ENCODE measurements at regions not wholly inside any gene's neighbourhood (a gene's known extent, or its start where the extent isn't known, plus 50 kb on each side); places are given as distances from the start of the nearest gene placed in this dataset.

DNA sequence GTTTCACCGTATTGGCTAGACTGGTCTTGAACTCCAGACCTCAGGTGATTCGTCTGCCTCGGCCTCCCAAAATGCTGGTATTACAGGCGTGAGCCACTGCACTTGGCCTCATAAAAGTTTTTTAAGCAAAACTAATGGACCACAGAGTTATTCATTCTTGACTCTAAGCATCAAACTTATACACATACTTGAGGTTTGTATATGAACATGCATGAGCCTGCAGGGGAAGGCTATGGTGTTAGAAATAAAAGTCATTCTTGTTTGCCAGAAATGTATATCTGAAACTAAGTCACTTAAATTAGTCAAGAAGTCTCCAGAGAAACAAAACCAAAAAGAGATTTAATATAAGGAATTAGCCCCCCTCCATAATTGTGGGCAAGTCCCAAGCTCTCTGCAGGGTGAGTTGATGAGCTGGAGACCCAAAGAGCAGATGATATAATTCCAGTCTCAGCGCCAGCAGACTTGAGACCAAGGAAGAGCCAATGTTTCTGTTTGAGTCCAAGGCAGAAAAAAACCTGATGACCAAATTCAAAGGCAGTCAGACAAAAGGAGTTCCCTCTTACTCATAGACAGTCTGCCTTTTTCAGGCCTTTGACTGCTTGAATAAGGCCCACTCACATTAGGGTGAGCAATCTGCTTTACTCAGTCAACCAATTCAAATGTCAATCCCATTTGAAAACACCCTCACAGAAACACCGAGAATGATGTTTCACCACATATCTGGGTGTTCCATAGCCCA lies 69.0 kb upstream of the DSG1 start:
- DNase-seq, result no peak

DNA sequence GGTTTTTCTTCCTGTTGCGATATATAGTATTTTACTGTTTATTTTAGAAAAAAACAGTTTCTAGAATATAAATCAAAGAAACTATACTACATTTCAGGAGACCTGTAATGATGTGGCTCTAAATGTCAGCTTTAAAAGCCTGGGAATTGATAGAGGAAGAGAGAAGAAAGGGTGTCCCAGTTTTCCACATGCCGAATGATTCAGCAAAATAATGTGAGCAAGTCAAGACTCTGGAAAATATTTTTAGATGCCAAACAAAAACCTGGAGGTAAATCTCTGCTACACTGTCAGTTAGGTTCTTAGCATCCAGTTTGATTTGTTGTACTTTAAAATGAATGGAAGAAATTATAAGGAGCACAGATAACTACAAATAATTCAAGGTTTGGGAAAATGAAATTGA lies 67.1 kb upstream of the DSG1 start:
- no peak for DNase-seq

DNA sequence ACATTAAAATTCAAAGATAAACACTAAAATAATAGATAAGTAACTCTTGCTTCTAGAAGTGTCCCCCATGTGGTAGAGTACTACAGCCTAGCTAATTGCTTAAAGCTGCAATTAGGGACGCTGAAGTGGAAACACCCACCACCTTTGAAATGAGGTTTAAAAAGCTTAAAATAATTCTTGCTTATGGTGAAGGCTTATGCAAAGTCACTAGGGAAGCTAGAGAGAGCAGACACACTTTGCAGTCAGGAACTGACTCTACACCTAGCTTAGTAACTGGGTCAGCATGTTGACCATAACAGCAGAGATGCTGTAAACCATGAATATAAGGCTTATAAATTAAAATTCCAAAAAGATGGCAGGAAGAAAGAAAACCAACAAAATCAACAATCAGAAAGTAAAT lies 65.4 kb upstream of the DSG1 start:
- DNase-seq, result no peak

DNA sequence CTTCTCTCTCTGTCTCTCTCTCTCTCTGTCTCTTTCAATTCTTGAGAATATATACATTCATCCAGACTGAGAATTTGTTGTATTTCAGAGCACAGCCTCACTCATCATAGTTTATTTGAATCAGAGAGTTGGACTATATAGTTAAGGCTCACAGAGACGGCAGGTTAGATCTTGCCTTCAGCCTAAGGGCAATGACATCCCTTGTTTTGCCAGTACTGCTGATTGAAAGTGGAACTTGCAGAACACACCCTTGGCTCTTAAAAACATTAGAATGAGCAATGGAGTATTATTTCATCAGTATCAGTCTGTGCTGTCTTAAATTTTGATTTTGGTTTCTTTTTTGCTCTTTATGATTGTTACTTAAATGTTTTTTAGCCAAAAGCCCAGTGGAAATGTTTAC lies 62.0 kb upstream of the DSG1 start:
- no peak for DNase-seq

DNA sequence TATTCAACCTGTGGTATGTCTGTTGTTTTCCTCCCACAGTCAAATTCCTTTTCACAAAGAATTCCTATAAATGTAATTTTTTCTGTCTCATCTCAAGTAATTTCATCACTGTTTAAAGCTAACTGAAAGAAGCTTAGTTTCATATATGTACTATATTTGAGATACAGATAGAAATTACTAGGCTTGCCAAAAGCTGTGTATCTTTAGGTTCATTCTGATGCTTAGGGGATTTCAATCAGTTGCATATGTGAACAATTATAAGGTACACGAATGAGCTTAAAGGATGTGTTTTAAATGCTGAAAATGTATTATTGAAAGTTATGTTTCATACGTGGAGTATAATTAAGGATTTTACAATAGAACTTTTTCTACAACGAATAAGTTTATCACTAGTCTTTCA lies 59.2 kb upstream of the DSG1 start:
- DNase-seq, result no peak

DNA sequence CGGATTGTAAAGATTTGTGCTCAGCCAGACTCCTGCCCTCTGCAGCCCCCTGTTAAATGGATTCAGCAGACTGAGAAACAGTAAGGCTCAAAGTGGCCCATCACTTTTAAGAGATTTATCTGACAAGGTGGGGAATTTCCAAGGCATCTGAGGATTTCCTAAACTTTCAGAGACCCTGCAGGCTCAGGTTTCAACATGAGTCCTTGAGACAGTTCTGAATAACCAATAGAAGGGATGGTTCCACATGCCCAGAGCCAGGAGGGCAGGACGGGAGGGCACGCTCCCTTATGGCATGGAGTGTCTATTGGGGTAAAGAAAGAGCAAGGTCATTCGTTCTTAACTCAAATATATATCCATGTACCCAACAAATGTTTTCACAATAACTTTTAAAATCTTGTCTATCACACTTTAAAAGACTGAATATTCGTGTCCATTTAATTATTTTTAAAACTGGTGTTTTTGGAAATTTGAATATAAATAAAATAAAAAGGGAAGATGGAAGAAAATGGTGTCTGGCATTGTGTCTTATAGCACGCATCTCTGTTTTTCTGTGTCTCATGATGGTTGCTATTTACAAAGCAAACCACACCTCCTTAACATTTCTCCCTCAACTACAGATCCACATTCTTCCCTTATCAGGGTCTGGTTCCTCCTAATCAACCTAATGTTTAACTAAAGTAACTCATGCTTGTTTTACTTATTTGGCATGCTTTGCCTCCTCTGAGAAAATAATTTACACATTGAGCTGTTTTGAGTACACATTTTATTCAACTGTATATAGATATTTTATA lies 56.0 kb upstream of the DSG1 start:
- DNase-seq, result no peak

DNA sequence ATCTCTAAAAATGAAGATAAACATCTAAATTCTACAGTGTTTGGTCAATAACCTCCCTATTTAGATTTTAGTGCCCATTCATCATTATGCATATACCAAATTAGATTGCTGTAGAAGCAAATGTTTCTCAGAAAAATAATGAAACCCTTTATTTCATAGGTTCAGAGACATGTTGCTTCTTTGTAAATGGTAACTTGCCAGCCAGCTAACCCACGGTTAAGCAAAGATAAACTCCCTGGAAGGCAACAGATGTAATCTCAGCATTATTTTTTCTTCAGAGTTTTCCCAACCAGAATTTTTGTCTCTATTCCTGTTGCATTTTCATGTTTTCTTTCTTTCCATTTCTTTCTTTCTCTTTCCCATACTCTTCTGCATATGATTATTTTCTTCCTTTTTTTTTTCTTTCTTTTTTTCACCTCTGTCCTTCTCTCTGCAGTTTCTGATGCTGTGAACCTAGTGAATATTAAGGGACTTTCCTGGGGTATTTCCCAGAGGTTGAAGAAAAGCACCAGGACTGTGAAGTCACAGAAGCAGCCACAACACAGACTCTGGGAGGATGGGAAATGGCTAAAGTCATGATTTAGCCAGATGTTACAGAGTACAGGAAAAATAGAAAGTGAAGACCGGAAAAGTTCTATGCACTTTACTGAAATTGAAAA lies 50.0 kb upstream of the DSG1 start:
- no peak for DNase-seq
